ENCODE measurements at regions not wholly inside any gene's neighbourhood (a gene's known extent, or its start where the extent isn't known, plus 50 kb on each side); places are given as distances from the start of the nearest gene placed in this dataset.

GRCh38 chr2:52539026-52539970 lies 1228.3 kb upstream of the CHAC2 start:
- TF ChIP-seq CTCF (IDR thresholded peaks at IDR 0.05) = no peak
- H3K27me3 ChIP-seq (replicated peaks; ENCODE audit: insufficient read depth) = no peaks in the 10 kb centered on the region
- H3K4me3 ChIP-seq = no peak overlapping the region
- DNase-seq (ENCODE audit: low spot score) (no peak), ATAC-seq (ENCODE audit: insufficient number of reproducible peaks, low FRiP score, low read depth) (no peak)
- H3K36me3 ChIP-seq = no peaks in the 10 kb centered on the region
- H3K4me1 ChIP-seq (ENCODE audit: control insufficient read depth in 1 of 2, low read depth in 2 of 2) = no peaks in the 10 kb centered on the region
- no peaks in the 10 kb centered on the region for H3K9me3 ChIP-seq
- H3K27ac ChIP-seq = no peak overlapping the region

GRCh38 chr2:52537588-52537987 lies 1230.0 kb upstream of the CHAC2 start:
- no peak for ATAC-seq (ENCODE audit: insufficient number of reproducible peaks, low FRiP score, low read depth)
- no peak overlapping the region for H3K4me3 ChIP-seq
- TF ChIP-seq CTCF (IDR thresholded peaks at IDR 0.05) = no peak
- H3K4me1 ChIP-seq (ENCODE audit: control insufficient read depth in 1 of 2, low read depth in 2 of 2) = no peaks in the 10 kb centered on the region
- DNase-seq (ENCODE audit: low spot score) = no peak
- no peaks in the 10 kb centered on the region for H3K36me3 ChIP-seq
- no peak overlapping the region for H3K27ac ChIP-seq
- no peaks in the 10 kb centered on the region for H3K9me3 ChIP-seq
- no peaks in the 10 kb centered on the region for H3K27me3 ChIP-seq (replicated peaks; ENCODE audit: insufficient read depth)

- no peak for DNase-seq (ENCODE audit: low spot score)
- no peak overlapping the region for H3K4me3 ChIP-seq
- H3K36me3 ChIP-seq = no peaks in the 10 kb centered on the region
- ATAC-seq (ENCODE audit: insufficient number of reproducible peaks, low FRiP score, low read depth) = no peak
- no peaks in the 10 kb centered on the region for H3K27me3 ChIP-seq (replicated peaks; ENCODE audit: insufficient read depth)
- H3K4me1 ChIP-seq (ENCODE audit: control insufficient read depth in 1 of 2, low read depth in 2 of 2) = no peaks in the 10 kb centered on the region
- no peaks in the 10 kb centered on the region for H3K9me3 ChIP-seq
- no peak overlapping the region for H3K27ac ChIP-seq
- TF ChIP-seq CTCF (IDR thresholded peaks at IDR 0.05) = no peak
These were observed 1230.6 kb upstream of the CHAC2 start for GRCh38 chr2:52536929-52537460.

- H3K4me1 ChIP-seq (ENCODE audit: control insufficient read depth in 1 of 2, low read depth in 2 of 2) = no peaks in the 10 kb centered on the region
- no peaks in the 10 kb centered on the region for H3K27me3 ChIP-seq (replicated peaks; ENCODE audit: insufficient read depth)
- no peaks in the 10 kb centered on the region for H3K36me3 ChIP-seq
- TF ChIP-seq CTCF (IDR thresholded peaks at IDR 0.05) = no peak
- ATAC-seq (ENCODE audit: insufficient number of reproducible peaks, low FRiP score, low read depth) (no peak), DNase-seq (ENCODE audit: low spot score) (no peak)
- no peaks in the 10 kb centered on the region for H3K9me3 ChIP-seq
- no peak overlapping the region for H3K27ac ChIP-seq
- H3K4me3 ChIP-seq = no peak overlapping the region
These were observed 1234.6 kb upstream of the CHAC2 start for GRCh38 chr2:52532956-52533355.

GRCh38 chr2:52526735-52527134 lies 1240.9 kb upstream of the CHAC2 start:
- Histone ChIP-seq H3K9me3 (no peaks in the 10 kb centered on the region), H3K36me3 (no peaks in the 10 kb centered on the region), H3K4me1 (ENCODE audit: control insufficient read depth in 1 of 2, low read depth in 2 of 2) (no peaks in the 10 kb centered on the region), H3K27me3 (replicated peaks; ENCODE audit: insufficient read depth) (no peaks in the 10 kb centered on the region), H3K27ac (no peak overlapping the region), H3K4me3 (no peak overlapping the region)
- TF ChIP-seq CTCF (IDR thresholded peaks at IDR 0.05) = no peak
- ATAC-seq (ENCODE audit: insufficient number of reproducible peaks, low FRiP score, low read depth) (no peak), DNase-seq (ENCODE audit: low spot score) (no peak)

All from thoracic aorta (tissue), 2 donors.